Mesenchymal stem cell (in vitro differentiated cells and primary cell): ENCODE measurements at regions not wholly inside any gene's neighbourhood (a gene's known extent, or its start where the extent isn't known, plus 50 kb on each side); places are given as distances from the start of the nearest gene placed in this dataset.

Source experiments
- DNase-seq: peaks from one replicate; pipeline ENCODE4 v3.0.0-alpha.2; 2013
- H2AFZ ChIP-seq: one replicate; pipeline ENCODE4 v1.6.1; 2013; ENCODE audit warnings: low read depth, mild to moderate bottlenecking, control low read depth, inconsistent platforms, low read length, moderate library complexity
- H2AK5ac ChIP-seq: 2 replicates; pipeline ENCODE4 v1.6.1; 2013; ENCODE audit warnings: low read length, moderate library complexity, mild to moderate bottlenecking, inconsistent platforms; ENCODE audit not compliant: severe bottlenecking
- H2BK120ac ChIP-seq: one replicate; pipeline ENCODE4 v1.6.1; 2013; ENCODE audit warnings: low read depth, mild to moderate bottlenecking, inconsistent platforms, low read length, moderate library complexity
- H2BK12ac ChIP-seq, 2 experiments: one replicate each; pipeline ENCODE4 v1.6.1; 2013; ENCODE audit warnings: inconsistent platforms in 2 of 2, low read length in 2 of 2, mild to moderate bottlenecking in 2 of 2, moderate library complexity in 2 of 2, control low read depth in 1 of 2
- H2BK15ac ChIP-seq: one replicate; pipeline ENCODE4 v1.6.1; 2013; ENCODE audit warnings: mild to moderate bottlenecking, low read depth, inconsistent platforms; ENCODE audit not compliant: poor library complexity, severe bottlenecking
- H2BK5ac ChIP-seq: 2 replicates; pipeline ENCODE4 v1.6.1; 2013; ENCODE audit warnings: low read depth, mild to moderate bottlenecking, low read length, control low read depth, inconsistent platforms; ENCODE audit not compliant: poor library complexity, severe bottlenecking
- H3K14ac ChIP-seq, 2 experiments: one replicate each; pipeline ENCODE4 v1.6.1; 2013; ENCODE audit warnings: inconsistent platforms in 2 of 2, low read length in 2 of 2, control low read depth in 1 of 2, mild to moderate bottlenecking in 1 of 2, moderate library complexity in 1 of 2
- H3K18ac ChIP-seq, 2 experiments: one replicate each; pipeline ENCODE4 v1.6.1; 2013; ENCODE audit warnings: inconsistent platforms in 2 of 2, low read length in 2 of 2, control low read depth in 1 of 2, low read depth in 1 of 2, mild to moderate bottlenecking in 1 of 2
- H3K23ac ChIP-seq, 2 experiments: one replicate each; pipeline ENCODE4 v1.6.1; 2013; ENCODE audit warnings: inconsistent platforms in 2 of 2, low read length in 2 of 2, mild to moderate bottlenecking in 2 of 2, moderate library complexity in 2 of 2, control low read depth in 1 of 2
- H3K27ac ChIP-seq: 2 replicates; pipeline ENCODE4 v1.5.1; 2013; ENCODE audit warnings: mild to moderate bottlenecking, moderate library complexity, low read length, control low read depth, inconsistent platforms; ENCODE audit not compliant: poor library complexity, severe bottlenecking
- H3K27me3 ChIP-seq, 2 experiments: 2 replicates each; pipeline versions ENCODE4 v1.6.1 to v1.7.0; 2013; ENCODE audit warnings: low read length in 2 of 2, mild to moderate bottlenecking in 2 of 2, moderate library complexity in 2 of 2, control low read depth in 1 of 2, inconsistent platforms in 1 of 2; ENCODE audit not compliant: control insufficient read depth in 1 of 2, insufficient read depth in 1 of 2
- H3K36me3 ChIP-seq, 2 experiments: 2 replicates each; pipeline versions ENCODE4 v1.6.1 to v1.7.0; 2013; ENCODE audit warnings: low read length in 2 of 2, control low read depth in 1 of 2, inconsistent platforms in 1 of 2, low read depth in 1 of 2, mild to moderate bottlenecking in 1 of 2; ENCODE audit not compliant: insufficient read depth in 2 of 2, control insufficient read depth in 1 of 2
- H3K4ac ChIP-seq, 2 experiments: one replicate each; pipeline ENCODE4 v1.6.1; 2013; ENCODE audit warnings: inconsistent platforms in 2 of 2, low read length in 2 of 2, mild to moderate bottlenecking in 2 of 2, moderate library complexity in 2 of 2, control low read depth in 1 of 2, low read depth in 1 of 2
- H3K4me1 ChIP-seq: 2 replicates; pipeline ENCODE4 v1.6.1; 2013; ENCODE audit warnings: low read depth, low read length, control low read depth; ENCODE audit not compliant: control insufficient read depth, insufficient read depth
- H3K4me2 ChIP-seq: 2 replicates; pipeline ENCODE4 v1.6.1; 2013; ENCODE audit warnings: low read length, mild to moderate bottlenecking, inconsistent platforms; ENCODE audit not compliant: poor library complexity, severe bottlenecking
- H3K4me3 ChIP-seq, 2 experiments: 2 replicates each; pipeline versions ENCODE4 v1.5.1 to v1.7.0; 2013; ENCODE audit warnings: low read length in 2 of 2, mild to moderate bottlenecking in 2 of 2, control low read depth in 1 of 2, low read depth in 1 of 2; ENCODE audit not compliant: insufficient read depth in 1 of 2
- H3K79me1 ChIP-seq: replicated peaks from 2 replicates; pipeline ENCODE4 v1.6.1; 2013; ENCODE audit warnings: mild to moderate bottlenecking, control low read depth, low read length, inconsistent platforms; ENCODE audit not compliant: poor library complexity, severe bottlenecking
- H3K9ac ChIP-seq: 2 replicates; pipeline ENCODE4 v1.7.0; 2013; ENCODE audit warnings: mild to moderate bottlenecking, low read length, moderate library complexity
- H3K9me3 ChIP-seq: 2 replicates; pipeline ENCODE4 v1.7.0; 2013; ENCODE audit warnings: mild to moderate bottlenecking, low read length; ENCODE audit not compliant: control insufficient read depth
- H4K8ac ChIP-seq: one replicate; pipeline ENCODE4 v1.6.1; 2013; ENCODE audit warnings: inconsistent platforms, mild to moderate bottlenecking, low read length, moderate library complexity
- H4K91ac ChIP-seq: one replicate; pipeline ENCODE4 v1.6.1; 2013; ENCODE audit warnings: mild to moderate bottlenecking, low read length, inconsistent platforms
- WGBS: methylation state at CpG from one replicate; pipeline ENCODE4 v1.1.7; 2013; ENCODE audit warnings: mixed read lengths; 5-methylcytosine and 5-hydroxymethylcytosine counted together

GRCh38 chr9:92184041-92184564 lies 68.9 kb upstream of the SPTLC1 start:
- peaks cover 32% of the 10 kb centered on the region for H3K4me1 ChIP-seq
- H2BK120ac ChIP-seq: no peak overlapping the region
- WGBS: 92% methylated on average over 1 of the region's 1 CpG
- H2AK5ac ChIP-seq: no peak overlapping the region
- no peak overlapping the region for H2BK15ac ChIP-seq
- H3K79me1 ChIP-seq: no peaks in the 10 kb centered on the region
- peaks cover 0 to 38% of the 10 kb centered on the region in 2 experiments for H3K27me3 ChIP-seq
- H2BK5ac ChIP-seq: no peak overlapping the region
- no peak overlapping the region for H3K4me3 ChIP-seq
- H3K18ac ChIP-seq: no peak overlapping the region
- H3K23ac ChIP-seq: no peak overlapping the region
- no peak overlapping the region for H4K8ac ChIP-seq
- no peak overlapping the region for H3K4me2 ChIP-seq
- H4K91ac ChIP-seq: no peak overlapping the region
- DNase-seq: no peak
- H2AFZ ChIP-seq: no peak overlapping the region
- H3K27ac ChIP-seq: no peak overlapping the region
- H2BK12ac ChIP-seq: no peak overlapping the region
- H3K36me3 ChIP-seq: no peaks in the 10 kb centered on the region
- H3K9me3 ChIP-seq: no peaks in the 10 kb centered on the region
- no peak overlapping the region for H3K14ac ChIP-seq
- no peak overlapping the region for H3K4ac ChIP-seq
- H3K9ac ChIP-seq: no peak overlapping the region

GRCh38 chr9:92183449-92183848 lies 68.2 kb upstream of the SPTLC1 start:
- Histone ChIP-seq H2BK5ac (no peak overlapping the region), H2AK5ac (peak overlapping the region; percentile 34), H3K23ac (no peak overlapping the region), H3K14ac (no peak overlapping the region), H3K9ac (no peak overlapping the region), H3K36me3 (no peaks in the 10 kb centered on the region), H4K91ac (no peak overlapping the region), H3K4me3 (no peak overlapping the region), H2AFZ (no peak overlapping the region), H3K27me3 (peaks cover 0 to 31% of the 10 kb centered on the region in 2 experiments), H2BK12ac (no peak overlapping the region), H2BK120ac (no peak overlapping the region), H3K27ac (no peak overlapping the region), H3K79me1 (no peaks in the 10 kb centered on the region), H3K9me3 (no peaks in the 10 kb centered on the region), H3K4ac (no peak overlapping the region), H3K4me2 (no peak overlapping the region), H3K4me1 (peaks cover 26% of the 10 kb centered on the region), H3K18ac (no peak overlapping the region), H2BK15ac (peak overlapping the region; percentile 7), H4K8ac (no peak overlapping the region)
- 90% methylated on average over 1 of the region's 5 CpGs for WGBS
- DNase-seq: no peak

GRCh38 chr9:92181296-92181695 lies 66.1 kb upstream of the SPTLC1 start:
- H2BK12ac ChIP-seq: peak overlapping the region; percentile 50 to 98
- no peaks in the 10 kb centered on the region for H3K36me3 ChIP-seq
- H3K18ac ChIP-seq: peak overlapping the region; percentile 59 to 98
- no peak overlapping the region for H2AFZ ChIP-seq
- WGBS: 76% methylated on average over 4 of the region's 4 CpGs
- H3K27ac ChIP-seq: peak overlapping the region; percentile 82
- peak overlapping the region; percentile 67 for H2AK5ac ChIP-seq
- H3K9me3 ChIP-seq: no peaks in the 10 kb centered on the region
- H3K4me1 ChIP-seq: peaks cover 13% of the 10 kb centered on the region
- H3K9ac ChIP-seq: no peak overlapping the region
- peak overlapping the region; percentile 81 for H4K91ac ChIP-seq
- peak overlapping the region; percentile 87 for H2BK15ac ChIP-seq
- H3K23ac ChIP-seq: no peak overlapping the region
- H2BK5ac ChIP-seq: peak overlapping the region; percentile 69
- peak overlapping the region; percentile 58 to 74 for H3K4ac ChIP-seq
- H3K79me1 ChIP-seq: no peaks in the 10 kb centered on the region
- no peak overlapping the region for H3K4me3 ChIP-seq
- no peak overlapping the region for H3K4me2 ChIP-seq
- peak overlapping the region; percentile 41 for H4K8ac ChIP-seq
- peak overlapping the region in 1 of 2 experiments; percentile 97 for H3K14ac ChIP-seq
- DNase-seq: no peak
- peaks cover 0 to 13% of the 10 kb centered on the region in 2 experiments for H3K27me3 ChIP-seq
- peak overlapping the region; percentile 75 for H2BK120ac ChIP-seq

GRCh38 chr9:92180669-92181181 lies 65.5 kb upstream of the SPTLC1 start:
- WGBS: 21% methylated on average over 7 of the region's 7 CpGs
- Histone ChIP-seq H3K9me3 (no peaks in the 10 kb centered on the region), H3K36me3 (no peaks in the 10 kb centered on the region), H3K27ac (peak overlapping the region; percentile 82), H3K4me1 (peaks cover 13% of the 10 kb centered on the region), H2AK5ac (no peak overlapping the region), H2AFZ (no peak overlapping the region), H3K4ac (peak overlapping the region in 1 of 2 experiments; percentile 74), H3K18ac (peak overlapping the region; percentile 59 to 98), H4K8ac (peak overlapping the region; percentile 41), H3K27me3 (peaks cover 0 to 14% of the 10 kb centered on the region in 2 experiments), H4K91ac (peak overlapping the region; percentile 81), H2BK15ac (no peak overlapping the region), H3K4me3 (no peak overlapping the region), H2BK5ac (no peak overlapping the region), H3K23ac (no peak overlapping the region), H3K14ac (peak overlapping the region in 1 of 2 experiments; percentile 61), H3K9ac (peak overlapping the region; percentile 7), H3K79me1 (no peaks in the 10 kb centered on the region), H2BK120ac (no peak overlapping the region), H2BK12ac (peak overlapping the region; percentile 50 to 98), H3K4me2 (no peak overlapping the region)
- peak; percentile 96 for DNase-seq
